Chondrocyte (in vitro differentiated cells): ENCODE measurements at regions not wholly inside any gene's neighbourhood (a gene's known extent, or its start where the extent isn't known, plus 50 kb on each side); places are given as distances from the start of the nearest gene placed in this dataset.

Experiments
- DNase-seq: peaks from one replicate; pipeline ENCODE4 v3.0.0; 2021; ENCODE audit warnings: mixed read lengths, low spot score
- H3K27ac Mint-ChIP-seq: one replicate; pipeline ENCODE4 v1.8.0; 2021; ENCODE audit warnings: mild to moderate bottlenecking, moderate library complexity, mixed read lengths; ENCODE audit not compliant: unreplicated experiment
- H3K27me3 Mint-ChIP-seq: 2 replicates; pipeline ENCODE4 v1.8.0; 2021; ENCODE audit warnings: low read depth, mixed read lengths
- H3K36me3 Mint-ChIP-seq: 2 replicates; pipeline ENCODE4 v1.8.0; 2021; ENCODE audit warnings: low read depth, mixed read lengths
- H3K4me1 Mint-ChIP-seq: 2 replicates; pipeline ENCODE4 v1.8.0; 2021; ENCODE audit warnings: low read depth, mild to moderate bottlenecking, mixed read lengths
- H3K4me3 Mint-ChIP-seq: one replicate; pipeline ENCODE4 v1.8.0; 2021; ENCODE audit warnings: mild to moderate bottlenecking, moderate library complexity, mixed read lengths; ENCODE audit not compliant: unreplicated experiment
- H3K9me3 Mint-ChIP-seq: 2 replicates; pipeline ENCODE4 v1.8.0; 2021; ENCODE audit warnings: low read depth, mixed read lengths
- CTCF ChIP-seq: fragments of 200-600 bp; sonication (generic); IDR thresholded peaks from 2 replicates; pipeline ENCODE4 v1.5.0; 2021; ENCODE audit warnings: antibody characterized with exemption, mild to moderate bottlenecking, moderate library complexity

- H3K36me3 Mint-ChIP-seq, result no peaks in the 10 kb centered on the region
- no peak overlapping the region for H3K4me3 Mint-ChIP-seq
- H3K4me1 Mint-ChIP-seq, result peaks cover 11% of the 10 kb centered on the region
- no peak for TF ChIP-seq CTCF
- peaks cover 3% of the 10 kb centered on the region for H3K9me3 Mint-ChIP-seq
- H3K27me3 Mint-ChIP-seq, result peaks cover 4% of the 10 kb centered on the region
- H3K27ac Mint-ChIP-seq, result no peak overlapping the region
- no peak for DNase-seq
Measured at GRCh38 chr4:41446981-41447725, 90.8 kb upstream of the LIMCH1 start.

GRCh38 chr4:41448934-41449333 lies 89.0 kb upstream of the LIMCH1 start:
- H3K9me3 Mint-ChIP-seq, result peaks cover 3% of the 10 kb centered on the region
- H3K27me3 Mint-ChIP-seq, result peaks cover 8% of the 10 kb centered on the region
- DNase-seq, result no peak
- no peak overlapping the region for H3K4me3 Mint-ChIP-seq
- H3K27ac Mint-ChIP-seq, result no peak overlapping the region
- TF ChIP-seq CTCF, result no peak
- H3K36me3 Mint-ChIP-seq, result no peaks in the 10 kb centered on the region
- peaks cover 7% of the 10 kb centered on the region for H3K4me1 Mint-ChIP-seq

- H3K36me3 Mint-ChIP-seq, result no peaks in the 10 kb centered on the region
- peaks cover 3% of the 10 kb centered on the region for H3K9me3 Mint-ChIP-seq
- no peak for DNase-seq
- H3K4me1 Mint-ChIP-seq, result peaks cover 5% of the 10 kb centered on the region
- no peak overlapping the region for H3K4me3 Mint-ChIP-seq
- no peak for TF ChIP-seq CTCF
- H3K27ac Mint-ChIP-seq, result no peak overlapping the region
- H3K27me3 Mint-ChIP-seq, result peaks cover 16% of the 10 kb centered on the region
Measured at GRCh38 chr4:41451961-41452360, 86.0 kb upstream of the LIMCH1 start.

- Mint-ChIP-seq H3K9me3 (peaks cover 3% of the 10 kb centered on the region), H3K4me1 (peaks cover 5% of the 10 kb centered on the region), H3K4me3 (no peak overlapping the region), H3K27me3 (peaks cover 16% of the 10 kb centered on the region), H3K36me3 (no peaks in the 10 kb centered on the region), H3K27ac (no peak overlapping the region)
- DNase-seq, result no peak
- TF ChIP-seq CTCF, result no peak
Measured at GRCh38 chr4:41452484-41453225, 85.3 kb upstream of the LIMCH1 start.

GRCh38 chr4:41454423-41454822 lies 83.5 kb upstream of the LIMCH1 start:
- H3K27me3 Mint-ChIP-seq, result peaks cover 21% of the 10 kb centered on the region
- no peak for DNase-seq
- peaks cover 2% of the 10 kb centered on the region for H3K9me3 Mint-ChIP-seq
- H3K36me3 Mint-ChIP-seq, result no peaks in the 10 kb centered on the region
- H3K27ac Mint-ChIP-seq, result no peak overlapping the region
- peaks cover 5% of the 10 kb centered on the region for H3K4me1 Mint-ChIP-seq
- H3K4me3 Mint-ChIP-seq, result no peak overlapping the region
- no peak for TF ChIP-seq CTCF
